GM12864 (cell line): ENCODE measurements at regions not wholly inside any gene's neighbourhood (a gene's known extent, or its start where the extent isn't known, plus 50 kb on each side); places are given as distances from the start of the nearest gene placed in this dataset.

Experiments used
- DNase-seq: peaks from one replicate; pipeline ENCODE4 v3.0.0-alpha.2; 2011; ENCODE audit warnings: low read depth
- H3K4me3 ChIP-seq: 2 replicates; pipeline ENCODE4 v1.5.1; 2011; ENCODE audit warnings: mild to moderate bottlenecking, low read depth, low read length, control low read depth
- TF ChIP-seq, protein P1 (sequence below): IDR thresholded peaks from 2 replicates; pipeline ENCODE4 v1.5.1; 2011; ENCODE audit warnings: low read depth, mild to moderate bottlenecking, moderate library complexity, low read length, control low read depth, inconsistent platforms; ENCODE audit errors: missing control alignments

DNA sequence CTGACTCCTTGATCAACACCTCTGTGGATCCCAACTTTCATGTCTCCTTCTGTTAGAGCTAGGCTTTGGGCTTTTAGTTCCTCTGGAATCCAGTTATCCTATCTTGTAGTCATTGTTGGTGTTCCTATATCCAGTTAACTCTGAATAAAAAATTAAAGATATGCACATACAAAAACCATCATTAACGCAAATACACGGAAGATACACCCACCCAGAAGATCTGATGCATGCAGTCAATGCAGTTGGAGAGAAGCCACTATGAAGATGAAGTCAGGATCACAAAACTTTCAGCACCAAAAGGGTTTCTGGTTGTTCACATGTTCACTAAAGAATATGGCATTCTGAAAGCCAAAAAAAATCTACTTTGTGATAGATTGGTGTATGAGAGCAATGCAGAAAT is 123.6 kb upstream of the LHX8 start:
- DNase-seq, result no peak
- TF ChIP-seq, protein P1, sequence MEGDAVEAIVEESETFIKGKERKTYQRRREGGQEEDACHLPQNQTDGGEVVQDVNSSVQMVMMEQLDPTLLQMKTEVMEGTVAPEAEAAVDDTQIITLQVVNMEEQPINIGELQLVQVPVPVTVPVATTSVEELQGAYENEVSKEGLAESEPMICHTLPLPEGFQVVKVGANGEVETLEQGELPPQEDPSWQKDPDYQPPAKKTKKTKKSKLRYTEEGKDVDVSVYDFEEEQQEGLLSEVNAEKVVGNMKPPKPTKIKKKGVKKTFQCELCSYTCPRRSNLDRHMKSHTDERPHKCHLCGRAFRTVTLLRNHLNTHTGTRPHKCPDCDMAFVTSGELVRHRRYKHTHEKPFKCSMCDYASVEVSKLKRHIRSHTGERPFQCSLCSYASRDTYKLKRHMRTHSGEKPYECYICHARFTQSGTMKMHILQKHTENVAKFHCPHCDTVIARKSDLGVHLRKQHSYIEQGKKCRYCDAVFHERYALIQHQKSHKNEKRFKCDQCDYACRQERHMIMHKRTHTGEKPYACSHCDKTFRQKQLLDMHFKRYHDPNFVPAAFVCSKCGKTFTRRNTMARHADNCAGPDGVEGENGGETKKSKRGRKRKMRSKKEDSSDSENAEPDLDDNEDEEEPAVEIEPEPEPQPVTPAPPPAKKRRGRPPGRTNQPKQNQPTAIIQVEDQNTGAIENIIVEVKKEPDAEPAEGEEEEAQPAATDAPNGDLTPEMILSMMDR, result no peak
- H3K4me3 ChIP-seq, result no peak overlapping the region

DNA sequence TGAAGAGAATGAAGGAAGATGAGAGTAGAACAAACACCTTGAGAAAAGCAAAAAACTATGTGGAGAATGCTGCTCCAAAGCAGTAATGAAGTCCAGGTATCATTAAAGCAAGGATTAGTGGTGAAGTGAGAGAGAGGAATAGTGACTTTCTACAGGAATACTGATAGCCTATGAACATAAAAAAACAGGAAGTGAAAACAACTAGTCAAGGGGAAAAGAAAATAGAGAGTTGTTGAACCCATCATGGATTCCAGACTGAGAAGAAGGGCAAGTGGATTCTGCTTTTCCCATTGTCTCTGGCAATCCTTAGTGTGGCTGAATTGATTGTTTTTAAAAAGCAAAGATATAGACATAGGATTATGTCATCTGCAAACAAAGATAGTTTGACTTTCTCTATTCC is 119.9 kb upstream of the LHX8 start:
- no peak for DNase-seq
- H3K4me3 ChIP-seq, result no peak overlapping the region
- TF ChIP-seq, protein P1, result no peak

GRCh38 chr1:75023005-75023404 is 111.2 kb upstream of the LHX8 start:
- TF ChIP-seq, protein P1, result no peak
- no peak overlapping the region for H3K4me3 ChIP-seq
- DNase-seq, result no peak

- TF ChIP-seq, protein P1, result no peak
- DNase-seq, result no peak
These were observed 99.8 kb upstream of the LHX8 start for GRCh38 chr1:75034376-75034775.

GRCh38 chr1:75035536-75035935 is 98.7 kb upstream of the LHX8 start:
- no peak overlapping the region for H3K4me3 ChIP-seq
- TF ChIP-seq, protein P1, result no peak
- no peak for DNase-seq

More at GRCh38 chr1:75034376-75034775, 99.8 kb upstream of the LHX8 start:
- H3K4me3 ChIP-seq, result no peak overlapping the region

- TF ChIP-seq, protein P1, result no peak
- no peak for DNase-seq
- no peak overlapping the region for H3K4me3 ChIP-seq
These were observed 81.0 kb upstream of the LHX8 start for GRCh38 chr1:75053207-75053606.

DNA sequence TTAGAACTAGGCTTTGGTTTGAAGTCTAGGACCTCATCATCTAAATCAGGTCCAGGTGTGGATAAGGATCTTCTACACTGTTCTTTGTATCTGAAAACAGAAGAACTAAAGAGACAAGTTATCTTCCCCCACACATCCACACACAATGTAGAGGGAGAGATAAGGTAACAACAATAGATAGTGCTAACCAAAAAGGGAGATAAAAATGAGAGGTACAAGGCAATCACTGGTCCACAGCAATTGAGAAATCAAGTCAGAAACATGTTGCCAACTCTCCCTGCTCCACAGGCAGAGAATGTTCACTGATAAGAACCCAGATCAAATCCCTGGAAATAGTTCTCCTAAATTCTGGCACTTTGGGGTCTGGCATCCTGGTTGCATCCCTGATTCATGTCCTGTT is 75.8 kb upstream of the LHX8 start:
- TF ChIP-seq, protein P1, result no peak
- no peak for DNase-seq

More for the DNA sequence above, 75.8 kb upstream of the LHX8 start:
- no peak overlapping the region for H3K4me3 ChIP-seq
